ENCODE measurements at regions not wholly inside any gene's neighbourhood (a gene's known extent, or its start where the extent isn't known, plus 50 kb on each side); places are given as distances from the start of the nearest gene placed in this dataset.

DNA sequence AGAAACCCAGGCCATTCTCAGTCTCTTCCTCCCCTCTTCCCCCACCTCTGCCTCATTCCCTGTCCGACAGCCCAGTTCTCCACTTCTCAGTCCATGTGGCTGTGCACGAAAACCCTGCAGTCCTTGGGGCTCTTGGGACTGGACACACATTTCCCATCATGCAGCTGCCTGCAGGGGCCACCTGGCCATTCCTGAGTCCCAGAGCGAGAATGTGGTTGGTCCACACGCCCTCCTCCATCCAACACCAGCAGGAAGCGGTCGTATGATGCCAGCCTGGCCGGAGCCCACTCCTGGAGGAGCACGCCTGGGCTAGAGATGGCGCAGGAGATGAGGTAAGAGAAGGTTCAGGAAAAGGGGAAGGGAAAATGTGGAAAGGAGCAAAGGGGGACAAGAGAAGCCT, 222.5 kb downstream of the USP6NL start:
- Mint-ChIP-seq H3K27me3 (no peaks in the 10 kb centered on the region), H3K27ac (no peak overlapping the region), H3K36me3 (no peaks in the 10 kb centered on the region), H3K4me1 (ENCODE audit: low read depth) (no peaks in the 10 kb centered on the region), H3K4me3 (no peak overlapping the region), H3K9me3 (no peaks in the 10 kb centered on the region)
- ChIA-PET CTCF (no interaction called here), POLR2A (no interaction called here)
- DNase-seq = no peak
- intact Hi-C loops (cut with micrococcal nuclease) = no loop called here

DNA sequence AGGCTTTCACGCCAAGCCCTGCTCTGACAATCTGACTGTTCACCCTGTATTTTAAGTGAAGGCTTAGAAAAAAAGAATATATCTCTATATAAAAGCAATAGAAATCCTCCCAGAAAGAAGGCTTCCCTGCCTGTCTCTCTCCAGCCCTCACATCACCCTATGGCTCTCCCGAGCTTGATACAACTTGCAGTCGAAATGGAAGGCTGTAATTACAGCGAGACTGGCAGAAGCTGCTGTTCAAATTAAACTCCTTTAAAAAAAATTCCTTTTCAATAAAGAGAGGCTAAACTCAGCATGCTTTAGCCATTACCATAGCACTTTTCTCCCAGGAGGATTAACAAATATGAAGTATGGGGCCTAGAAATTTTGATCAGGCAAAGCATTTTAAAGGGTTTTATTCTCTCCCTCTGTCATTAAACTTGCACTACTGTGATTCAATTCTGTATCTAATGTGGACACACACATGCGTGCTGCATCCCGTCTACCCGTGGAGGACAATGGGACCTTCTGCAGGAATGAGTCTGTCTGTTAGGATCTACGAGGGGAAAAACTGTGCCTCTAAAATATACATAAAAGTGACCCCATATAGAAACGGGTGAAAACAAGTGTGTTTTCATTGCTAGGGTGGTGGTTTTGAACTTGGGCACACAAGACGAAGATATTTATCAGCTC, 223.8 kb downstream of the USP6NL start:
- POLR2A ChIA-PET = no interaction called here
- Mint-ChIP-seq H3K36me3 (no peaks in the 10 kb centered on the region), H3K4me3 (no peak overlapping the region), H3K27ac (no peak overlapping the region), H3K27me3 (no peaks in the 10 kb centered on the region), H3K4me1 (ENCODE audit: low read depth) (no peaks in the 10 kb centered on the region), H3K9me3 (no peaks in the 10 kb centered on the region)
- no peak for DNase-seq
- CTCF ChIA-PET = no interaction called here
- intact Hi-C loops (cut with micrococcal nuclease) = no loop called here

- no peaks in the 10 kb centered on the region for H3K36me3 Mint-ChIP-seq
- CTCF ChIA-PET = no interaction called here
- H3K4me1 Mint-ChIP-seq (ENCODE audit: low read depth) = no peaks in the 10 kb centered on the region
- H3K27me3 Mint-ChIP-seq = no peaks in the 10 kb centered on the region
- no peak overlapping the region for H3K27ac Mint-ChIP-seq
- intact Hi-C loops (cut with micrococcal nuclease) = no loop called here
- POLR2A ChIA-PET = no interaction called here
- no peak for DNase-seq
- no peaks in the 10 kb centered on the region for H3K9me3 Mint-ChIP-seq
- H3K4me3 Mint-ChIP-seq = no peak overlapping the region
Observed at GRCh38 chr10:11387044-11387443, 224.4 kb downstream of the USP6NL start.
